MV-4-11 (cell line): ENCODE measurements at regions not wholly inside any gene's neighbourhood (a gene's known extent, or its start where the extent isn't known, plus 50 kb on each side); places are given as distances from the start of the nearest gene placed in this dataset.

Experiments
- DNase-seq: peaks from one replicate; lab custom pipeline; 2025; lab: John Stamatoyannopoulos, UW

DNA sequence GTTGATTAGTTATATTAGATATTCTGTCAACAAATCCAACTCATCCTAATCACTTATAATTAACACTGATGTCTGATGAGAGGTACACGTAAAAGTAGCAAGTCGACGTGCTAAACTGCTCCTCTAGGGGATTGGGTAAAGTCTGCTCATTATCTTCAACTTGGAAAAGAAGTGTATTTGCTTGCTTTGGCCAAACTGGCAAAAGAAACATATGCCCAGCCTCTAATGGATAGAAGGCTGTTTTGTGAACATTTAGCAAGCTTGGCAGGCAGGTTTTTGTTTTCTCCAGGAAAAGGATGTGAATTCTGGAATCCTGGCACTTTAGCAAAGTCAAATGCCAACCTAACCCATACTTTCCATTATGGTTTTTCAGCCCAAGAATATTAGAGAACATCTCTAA, 264.8 kb downstream of the TBL1XR1 start:
- no peak for DNase-seq

DNA sequence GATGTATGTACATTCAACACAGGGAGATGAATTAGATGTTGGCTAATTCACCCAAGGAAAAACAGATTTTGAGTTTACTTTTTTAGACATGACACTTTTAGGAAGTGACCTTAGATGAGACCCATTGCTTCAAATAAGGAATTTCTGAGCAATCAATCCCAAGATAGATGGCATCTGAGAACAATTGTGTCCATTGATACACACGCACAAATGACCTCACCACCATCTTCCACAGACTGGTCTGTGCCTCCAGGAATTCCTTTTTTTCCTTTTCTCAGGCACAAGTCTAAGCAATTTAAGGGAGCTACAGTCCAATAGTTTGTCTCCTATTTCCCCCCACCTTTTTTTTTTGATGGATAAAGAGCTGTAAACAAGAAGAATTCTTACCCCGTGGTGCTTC, 265.3 kb downstream of the TBL1XR1 start:
- DNase-seq: no peak

DNA sequence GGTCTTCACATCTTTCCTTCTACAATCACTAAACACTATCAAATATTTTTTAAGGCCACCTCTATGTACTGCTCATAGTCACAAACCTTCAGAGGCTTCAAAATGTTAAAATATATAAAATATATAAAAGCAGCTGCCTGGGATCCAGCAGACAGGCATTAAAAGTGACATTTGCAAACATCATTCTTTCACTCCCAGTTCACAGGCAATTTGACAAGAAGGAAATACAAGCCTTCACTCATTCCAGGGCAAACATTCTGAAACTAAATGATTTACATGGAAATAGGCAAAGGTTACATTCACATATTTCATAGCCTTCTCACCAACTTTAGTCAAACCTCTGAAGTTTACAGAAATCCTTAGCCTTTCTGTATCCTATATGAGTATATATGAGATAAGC, 266.3 kb downstream of the TBL1XR1 start:
- no peak for DNase-seq

DNA sequence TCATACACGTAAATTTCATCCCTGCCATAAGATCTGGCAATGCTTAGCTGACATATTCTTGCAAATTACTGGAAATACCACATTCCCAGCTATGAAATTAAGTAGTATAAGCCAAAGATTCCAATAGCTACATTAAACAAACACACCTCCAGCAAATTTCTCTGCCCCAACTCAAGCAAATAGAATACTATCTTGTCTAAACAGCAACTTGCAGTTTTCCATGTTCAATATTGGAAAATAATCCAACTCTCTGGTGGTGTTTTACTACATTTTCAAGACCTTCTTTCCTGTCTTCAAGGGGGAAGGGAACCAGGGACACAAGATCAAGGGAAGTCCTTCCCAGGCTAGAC, 268.7 kb downstream of the TBL1XR1 start:
- DNase-seq: no peak

DNA sequence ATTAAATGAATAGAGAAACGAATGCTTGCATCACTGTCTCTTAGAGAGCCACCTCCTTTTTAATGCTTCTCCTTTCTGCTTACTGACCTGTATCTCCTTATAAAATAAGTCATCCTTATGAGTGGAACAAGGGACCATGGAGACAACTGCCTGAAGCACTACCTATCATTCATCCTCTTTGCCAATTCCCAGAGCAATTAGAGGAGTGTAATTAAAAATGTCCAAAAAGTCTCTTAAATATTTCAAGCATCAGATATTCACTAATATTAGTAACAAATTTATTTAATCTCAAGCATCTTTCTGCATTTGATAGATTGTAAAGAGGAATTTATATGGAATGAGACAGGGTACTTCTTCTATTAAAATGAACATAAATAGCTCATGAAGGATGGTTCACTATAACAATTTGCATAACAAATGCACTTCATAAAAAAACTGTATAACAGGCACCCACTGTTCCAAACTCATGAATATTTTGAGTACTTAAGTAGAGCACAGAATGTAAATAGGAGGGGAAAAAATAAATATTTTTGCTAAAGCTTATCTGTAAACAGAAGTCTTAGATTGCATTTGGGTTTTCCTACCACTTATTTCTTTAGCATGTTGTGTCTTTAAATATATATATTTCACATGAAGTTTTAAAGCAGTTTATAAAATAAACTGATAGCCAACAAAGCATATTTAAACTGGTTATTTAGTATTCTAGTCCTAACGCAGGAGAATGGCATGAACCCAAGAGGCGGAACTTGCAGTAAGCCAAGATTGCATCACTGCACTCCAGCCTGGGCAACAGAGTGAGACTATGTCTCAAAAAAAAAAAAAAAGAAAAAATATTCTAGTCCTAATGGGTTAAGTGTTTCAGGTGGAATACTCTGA, 269.3 kb downstream of the TBL1XR1 start:
- DNase-seq: no peak

DNA sequence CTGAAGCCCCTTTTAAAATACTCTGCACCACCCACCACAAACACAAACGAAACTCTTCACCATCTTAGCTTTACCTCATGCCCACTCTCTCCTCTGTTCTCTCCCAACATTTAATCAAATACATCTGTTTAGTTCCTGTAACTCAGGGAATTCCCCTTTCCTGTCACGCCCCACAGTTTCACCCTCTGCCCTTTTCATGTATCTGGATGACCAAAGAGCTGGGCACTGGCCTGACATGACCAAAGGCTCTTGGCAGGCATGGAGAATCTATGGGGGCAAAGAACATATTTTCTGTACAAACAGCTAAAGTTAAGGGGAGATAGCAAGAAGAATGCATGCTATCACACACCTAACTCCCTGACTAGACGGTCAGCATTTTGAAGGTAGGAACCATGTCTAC, 270.0 kb downstream of the TBL1XR1 start:
- DNase-seq: no peak

DNA sequence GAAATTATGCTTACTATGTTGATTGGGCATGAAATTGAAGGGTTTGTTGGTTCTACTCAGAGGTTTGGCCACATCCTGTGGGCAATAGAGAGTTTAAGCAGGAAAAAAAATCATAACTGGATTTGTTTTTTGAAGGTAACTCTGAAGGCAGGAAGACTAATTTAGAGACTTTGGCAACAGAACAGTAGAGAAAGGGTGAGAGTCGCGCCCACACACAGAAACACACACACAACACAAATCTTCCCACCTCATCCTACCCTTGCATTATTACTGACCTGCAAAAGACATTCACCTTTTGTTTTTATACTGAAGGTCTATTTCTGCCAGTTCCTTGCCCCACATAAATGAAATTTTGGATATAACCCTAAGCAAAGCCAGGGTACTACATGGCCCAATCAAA, 270.6 kb downstream of the TBL1XR1 start:
- DNase-seq: no peak

DNA sequence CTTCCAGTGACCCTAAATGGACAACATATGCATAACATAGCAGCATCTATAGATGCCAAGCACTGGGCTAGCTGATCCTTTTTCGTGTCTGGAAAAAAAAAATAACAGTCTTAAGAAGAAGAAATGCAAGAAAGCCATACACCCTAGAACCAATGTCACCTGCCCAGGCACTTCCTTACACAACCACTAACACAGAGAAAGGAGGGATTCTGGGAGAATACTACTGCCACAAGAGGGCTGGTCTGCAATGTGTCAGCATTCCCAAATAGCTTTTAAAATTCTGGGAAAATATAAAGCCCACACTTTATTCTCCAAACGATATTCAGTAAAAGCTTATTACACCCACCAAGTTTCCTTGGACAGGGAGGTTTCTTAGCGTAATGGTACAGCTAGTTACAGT, 271.2 kb downstream of the TBL1XR1 start:
- DNase-seq: no peak

DNA sequence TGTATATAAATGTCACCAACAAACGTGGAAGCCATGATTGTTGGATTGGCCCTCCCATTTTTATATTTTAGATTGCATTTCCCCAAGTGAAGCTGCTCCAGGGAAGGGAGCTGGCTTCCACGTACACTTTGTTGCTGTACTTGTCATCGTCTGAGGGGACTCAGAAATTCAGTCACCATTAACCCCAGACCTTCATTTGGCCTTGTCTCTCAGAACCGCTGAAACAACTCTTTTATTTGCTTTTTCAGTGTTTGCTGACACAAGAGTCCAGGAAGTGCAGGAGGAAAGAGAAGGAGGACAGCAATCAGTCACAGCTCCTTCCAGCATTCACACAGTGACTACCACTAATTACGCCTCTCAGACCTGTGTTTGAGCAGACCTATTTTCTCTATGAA, 276.5 kb downstream of the TBL1XR1 start:
- no peak for DNase-seq

DNA sequence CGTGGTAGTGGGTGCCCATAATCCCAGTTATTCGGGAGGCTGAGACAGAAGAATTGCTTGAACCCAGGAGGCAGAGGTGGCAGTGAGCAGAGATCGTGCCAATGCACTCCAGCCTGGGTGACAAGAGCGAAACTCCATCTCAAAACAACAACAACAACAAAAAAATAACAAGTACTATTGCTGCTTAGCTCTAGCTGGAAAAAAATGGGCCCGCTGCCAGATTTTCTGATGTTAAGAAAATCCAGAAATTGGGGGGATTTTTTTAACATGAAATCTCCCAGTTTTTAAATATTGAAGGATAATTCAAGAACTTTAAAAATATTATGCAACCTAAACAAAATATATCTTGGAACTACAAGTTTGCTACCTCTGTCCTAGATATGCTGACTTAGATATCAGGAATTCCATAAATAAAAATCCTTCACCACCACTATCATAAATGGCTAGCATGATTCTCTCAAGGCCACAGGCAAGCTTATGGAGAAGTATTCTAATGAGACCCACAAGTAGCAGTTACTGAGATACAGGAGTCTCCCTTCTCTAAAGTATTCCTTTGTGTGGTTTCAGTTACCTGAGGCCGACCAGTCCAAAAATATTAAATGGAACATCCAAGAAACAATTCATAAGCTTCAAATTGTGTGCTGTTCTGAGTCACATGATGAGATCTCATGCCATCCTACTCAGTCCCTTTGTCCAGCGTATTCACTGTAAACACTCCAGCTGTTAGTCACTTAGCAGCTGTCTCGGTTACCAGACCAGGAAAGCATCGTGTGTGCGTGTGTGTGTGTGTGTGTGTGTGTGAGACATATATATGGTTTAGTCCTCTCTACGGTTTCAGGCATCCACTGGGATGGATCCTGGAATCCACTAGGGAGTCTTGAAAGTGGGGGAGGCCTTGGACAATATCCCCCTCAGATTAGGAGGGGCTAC, 277.2 kb downstream of the TBL1XR1 start:
- DNase-seq: no peak

DNA sequence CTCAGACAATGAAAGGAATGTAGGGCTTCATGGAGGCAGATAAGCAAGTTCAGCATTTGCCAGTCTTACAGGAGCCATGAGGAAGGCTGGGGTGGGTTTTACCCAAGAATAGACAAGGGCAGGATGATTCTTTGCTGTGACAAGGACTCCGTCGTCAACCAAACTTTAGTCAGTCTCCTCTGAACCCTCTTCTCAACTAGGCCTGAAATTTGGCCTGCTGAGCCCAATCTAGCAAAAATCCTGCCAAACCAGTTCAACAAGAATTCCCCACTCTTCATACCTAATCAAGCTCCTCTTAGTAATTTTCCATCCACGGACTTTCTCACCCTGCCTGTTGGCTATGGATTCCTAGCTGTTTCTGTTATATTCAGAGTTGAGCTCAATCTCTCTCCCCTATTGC, 280.5 kb downstream of the TBL1XR1 start:
- no peak for DNase-seq

DNA sequence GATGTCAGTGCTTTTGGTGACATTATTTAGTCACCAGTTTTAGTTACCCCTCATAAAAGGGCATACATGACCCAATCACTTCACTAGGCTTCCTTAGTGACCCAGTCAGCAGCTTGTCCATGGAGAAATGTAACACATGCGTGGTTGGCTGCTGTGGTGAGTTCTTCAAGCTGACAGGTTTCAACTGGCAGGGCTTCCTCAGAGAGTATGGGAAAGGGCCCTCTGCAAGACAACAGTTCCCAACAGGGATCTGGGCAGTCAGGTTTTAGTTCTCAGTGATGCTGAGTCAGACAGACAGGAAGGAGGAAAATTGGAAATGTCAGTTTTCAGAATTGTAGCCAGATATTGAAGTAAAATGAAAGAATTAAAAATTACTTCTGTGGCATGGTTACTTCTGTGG, 282.5 kb downstream of the TBL1XR1 start:
- no peak for DNase-seq

DNA sequence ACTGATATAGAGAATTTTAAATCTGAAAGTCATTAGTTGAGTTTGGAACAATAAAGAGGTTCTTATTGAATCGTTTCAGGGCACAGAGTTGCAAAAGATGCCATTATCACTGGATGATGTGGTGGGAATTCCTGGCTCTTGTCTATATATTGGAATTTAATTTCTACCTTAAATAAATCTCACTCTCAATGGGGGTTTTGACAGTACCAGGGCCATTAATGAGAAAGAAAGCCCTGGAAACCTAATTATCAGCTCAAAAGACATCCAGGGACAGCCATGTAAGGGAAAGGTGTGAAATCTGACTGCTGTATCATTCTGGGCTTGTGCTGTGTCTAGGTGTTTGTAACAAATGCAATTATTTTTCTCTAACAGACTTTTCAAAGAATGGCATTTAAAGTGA, 285.7 kb downstream of the TBL1XR1 start:
- DNase-seq: no peak

DNA sequence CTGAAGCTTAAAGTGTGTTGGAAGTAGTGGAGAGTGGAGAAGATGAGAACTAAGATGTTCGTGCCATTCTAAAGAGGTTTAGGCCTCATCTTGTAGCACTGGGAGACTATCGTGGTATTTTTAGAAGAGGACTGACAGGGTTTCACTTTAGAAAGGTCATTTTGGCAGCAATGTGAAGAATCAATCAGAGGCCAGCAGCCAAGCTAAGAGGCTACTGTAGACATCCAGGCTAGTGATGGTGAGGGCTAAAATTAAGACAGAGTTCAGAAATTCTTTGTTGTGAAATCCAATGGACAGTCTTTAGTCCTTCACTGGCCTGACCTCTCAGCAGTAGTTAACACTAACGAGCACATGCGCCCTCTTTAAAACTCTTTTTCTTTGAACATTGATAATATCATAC, 288.2 kb downstream of the TBL1XR1 start:
- DNase-seq: no peak

DNA sequence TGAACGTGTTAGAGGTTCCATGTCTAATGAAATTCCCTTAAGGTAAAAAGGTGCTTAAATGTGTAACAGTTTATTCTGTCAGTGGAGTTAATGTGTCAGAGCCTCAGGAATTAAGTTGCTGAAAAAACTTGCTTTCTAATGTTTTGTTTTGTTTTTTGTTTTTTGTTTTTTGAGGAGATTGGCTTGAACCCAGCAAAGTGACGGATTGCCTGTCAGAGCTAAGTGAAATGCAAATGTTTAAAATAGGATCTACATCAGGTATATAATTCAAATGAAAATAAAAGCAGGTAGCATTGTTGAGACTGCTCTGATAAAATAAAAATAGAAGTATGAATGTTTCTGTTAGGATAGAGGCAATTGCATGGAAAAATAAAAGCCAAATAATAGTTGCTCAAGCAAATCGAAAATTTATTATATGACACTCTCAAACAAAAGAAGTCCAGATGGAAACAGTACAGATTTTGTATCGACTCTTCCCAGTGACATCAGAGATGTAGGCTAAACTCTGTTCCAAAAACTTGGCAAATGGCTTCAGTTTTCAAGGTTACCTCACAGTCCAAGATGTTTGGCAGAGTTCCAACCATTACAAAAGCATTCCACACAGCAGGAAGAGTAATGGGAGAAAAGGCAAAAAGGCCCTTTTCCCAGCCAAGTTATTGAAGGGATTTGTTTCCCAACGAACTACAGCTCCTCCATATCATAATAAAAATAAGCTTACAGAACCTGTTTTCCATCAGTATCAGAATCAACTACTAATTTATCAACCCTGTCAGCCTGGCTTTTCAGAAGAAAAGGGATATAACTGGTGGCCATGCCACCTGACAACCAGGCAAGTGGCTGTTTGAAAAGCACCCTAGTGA, 291.0 kb downstream of the TBL1XR1 start:
- no peak for DNase-seq

DNA sequence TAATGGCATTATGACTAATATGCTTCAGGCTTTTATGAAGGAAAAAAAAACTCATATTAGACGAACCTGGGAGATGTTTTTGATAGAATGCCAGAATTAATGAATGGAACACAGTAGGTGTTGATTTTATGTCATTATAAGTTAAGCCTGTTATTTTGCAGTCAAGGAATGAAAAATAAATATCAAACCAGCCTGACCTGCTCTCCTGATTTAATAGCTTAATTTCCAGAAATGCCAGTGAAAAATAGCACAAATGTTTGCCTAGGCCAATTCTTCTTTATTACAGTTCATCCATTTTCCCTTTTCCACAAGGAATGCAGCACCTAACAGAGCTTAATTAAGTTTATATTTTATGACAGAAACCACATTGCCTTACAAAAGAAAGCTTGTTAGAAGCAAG, 292.0 kb downstream of the TBL1XR1 start:
- no peak for DNase-seq

DNA sequence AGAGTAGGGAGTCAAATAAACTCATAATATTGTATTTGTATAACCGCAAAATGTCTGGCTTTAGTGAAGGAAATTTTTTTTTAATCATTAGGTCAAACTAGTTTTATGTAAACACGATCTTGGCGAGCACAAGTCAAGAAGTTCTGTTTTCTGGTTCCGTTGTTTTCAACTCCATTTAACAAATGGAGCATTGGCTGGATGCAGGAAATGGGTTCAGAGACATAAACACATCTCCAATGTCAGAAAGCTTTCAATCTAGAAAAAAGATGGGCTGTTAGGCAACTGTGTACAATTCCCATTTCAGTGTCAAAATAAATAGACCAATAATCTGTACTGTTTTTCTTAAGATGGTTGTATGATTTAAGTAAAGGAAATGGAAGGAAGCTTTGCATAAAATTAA, 292.8 kb downstream of the TBL1XR1 start:
- DNase-seq: no peak

DNA sequence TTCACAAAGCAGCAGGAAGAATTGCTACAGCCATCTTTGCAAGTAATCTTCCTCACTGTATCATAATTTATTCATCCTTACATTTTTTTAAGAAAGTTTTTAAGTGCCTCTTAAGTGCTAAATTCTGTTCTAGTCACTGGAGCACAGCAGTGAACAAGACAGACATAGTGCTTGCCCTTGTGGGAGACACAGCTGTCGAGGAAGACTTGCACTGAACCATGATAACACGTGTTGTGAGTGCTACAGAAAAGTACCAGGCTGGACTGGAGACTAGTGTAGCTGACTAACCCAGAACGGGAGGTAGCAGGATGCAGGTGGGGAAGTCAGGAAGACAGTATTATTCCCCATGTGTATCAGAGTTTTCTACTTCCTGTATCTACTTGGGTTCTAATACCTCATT, 300.6 kb downstream of the TBL1XR1 start:
- no peak for DNase-seq

DNA sequence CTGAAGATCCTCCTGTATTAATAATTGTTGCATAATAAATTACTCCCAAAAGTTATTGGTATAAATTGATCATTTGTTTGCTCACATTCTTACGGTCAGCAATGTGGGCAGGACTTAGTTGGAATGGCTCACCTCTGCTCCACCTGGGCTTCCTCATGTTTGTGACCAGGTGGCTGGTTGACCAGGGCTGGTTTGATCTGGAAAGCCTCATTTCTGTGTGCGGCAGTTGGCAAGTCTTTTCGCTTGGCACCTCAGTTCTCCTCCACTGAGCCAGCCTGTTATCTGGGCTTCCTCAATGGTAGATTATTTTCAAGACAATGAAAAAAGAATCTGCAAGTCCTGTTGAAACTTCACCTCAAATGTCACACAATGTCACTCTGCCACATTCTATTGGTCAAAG, 301.1 kb downstream of the TBL1XR1 start:
- DNase-seq: no peak

DNA sequence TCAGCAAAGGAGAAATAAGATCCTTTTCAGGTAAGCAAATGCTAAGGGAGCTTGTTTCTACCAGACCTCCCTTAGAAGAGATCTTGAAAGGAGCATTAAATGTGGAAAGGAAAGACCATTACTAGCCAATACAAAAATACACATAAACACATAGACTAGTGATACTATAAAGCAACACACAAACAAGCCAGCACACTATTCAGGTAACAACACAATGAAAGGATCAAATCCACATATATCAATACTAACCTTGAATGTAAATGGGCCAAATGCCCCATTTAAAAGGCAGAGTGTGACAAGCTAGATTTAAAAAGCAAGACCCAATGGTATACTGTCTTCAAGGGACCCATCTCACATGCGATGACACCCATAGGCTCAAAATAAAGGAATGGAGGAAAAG, 317.6 kb downstream of the TBL1XR1 start:
- DNase-seq: no peak

DNA sequence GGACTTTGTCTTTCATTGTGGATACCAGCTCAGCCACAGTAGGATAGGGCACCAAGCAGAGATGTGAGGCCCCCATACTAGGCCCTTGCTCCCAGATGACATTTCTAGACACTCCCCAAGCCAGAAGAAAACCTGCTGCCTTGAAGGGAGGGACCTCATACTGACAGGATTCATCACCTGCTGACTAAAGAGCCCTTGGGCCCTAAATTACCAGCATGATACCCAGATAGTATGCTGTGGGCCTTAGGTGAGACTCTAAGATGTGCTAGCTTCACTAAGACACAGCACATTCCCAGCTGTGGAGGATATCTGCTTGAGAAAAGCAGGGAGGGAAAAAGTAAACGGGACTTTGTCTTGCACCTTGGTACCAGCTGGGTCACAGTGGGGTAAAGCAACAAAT, 324.0 kb downstream of the TBL1XR1 start:
- DNase-seq: no peak

DNA sequence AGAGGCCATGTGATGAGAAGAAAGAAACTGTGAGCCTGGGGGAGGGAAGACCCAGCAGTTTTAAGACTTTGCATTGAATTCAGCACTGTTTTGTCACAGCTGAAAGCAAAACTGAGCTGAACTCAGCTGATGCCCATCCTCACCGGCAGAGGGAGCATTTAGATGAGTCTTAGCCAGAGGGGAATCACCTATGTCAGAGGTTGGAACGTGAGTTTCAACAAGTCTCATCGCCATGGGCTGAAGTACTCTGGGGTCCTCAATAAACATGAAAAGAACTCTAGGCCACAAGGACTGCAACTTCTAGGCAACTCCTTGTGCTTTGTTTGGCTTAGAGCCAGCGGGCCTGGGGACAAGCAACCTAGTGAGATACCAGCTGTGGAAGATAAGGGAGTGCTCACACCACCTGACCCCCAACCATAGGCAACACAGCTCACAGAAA, 324.5 kb downstream of the TBL1XR1 start:
- peak; percentile 10 for DNase-seq
